Midbrain (tissue), 1 donor: ENCODE measurements at regions not wholly inside any gene's neighbourhood (a gene's known extent, or its start where the extent isn't known, plus 50 kb on each side); places are given as distances from the start of the nearest gene placed in this dataset.

Experiments used
- DNase-seq: peaks from one replicate; lab custom pipeline; 2025; lab: John Stamatoyannopoulos, UW

DNA sequence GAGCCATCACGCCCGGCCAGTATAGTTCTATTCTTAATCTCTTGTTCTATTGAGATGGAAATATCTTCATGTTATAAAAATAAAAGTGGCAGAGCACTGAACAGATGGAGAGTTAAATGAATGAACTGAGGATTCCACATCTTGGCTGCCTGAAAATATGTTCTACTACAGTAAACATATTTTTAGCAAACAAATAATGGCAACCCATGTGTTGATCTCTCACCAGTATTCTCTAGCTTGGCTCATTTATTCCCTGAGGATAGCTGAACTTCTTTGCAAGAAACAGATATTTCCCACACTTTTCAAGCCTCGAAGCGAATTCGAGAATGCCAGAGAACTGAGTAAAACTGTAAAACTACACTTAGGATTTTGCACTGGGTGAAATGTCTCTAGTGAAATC is 58.9 kb downstream of the DIRAS3 start:
- DNase-seq, result no peak

DNA sequence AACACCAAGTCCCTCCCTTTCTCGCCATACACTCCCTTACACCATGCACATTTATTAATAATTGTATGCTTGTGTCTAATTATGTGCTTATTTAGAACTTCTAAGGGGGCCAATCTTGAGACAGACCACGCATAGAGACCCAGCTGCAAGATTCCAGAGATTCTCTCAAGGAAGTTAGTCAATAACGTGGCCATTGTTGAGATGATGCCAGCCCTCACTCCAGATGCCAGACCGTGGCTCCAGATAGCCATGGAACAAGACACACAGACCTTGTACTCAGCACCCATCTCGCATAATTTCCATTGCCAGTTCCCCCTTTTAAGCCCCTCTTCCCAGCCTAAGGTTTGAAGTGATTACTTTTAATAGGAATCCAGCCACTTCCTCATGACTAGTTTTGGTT is 62.4 kb downstream of the DIRAS3 start:
- DNase-seq, result no peak

DNA sequence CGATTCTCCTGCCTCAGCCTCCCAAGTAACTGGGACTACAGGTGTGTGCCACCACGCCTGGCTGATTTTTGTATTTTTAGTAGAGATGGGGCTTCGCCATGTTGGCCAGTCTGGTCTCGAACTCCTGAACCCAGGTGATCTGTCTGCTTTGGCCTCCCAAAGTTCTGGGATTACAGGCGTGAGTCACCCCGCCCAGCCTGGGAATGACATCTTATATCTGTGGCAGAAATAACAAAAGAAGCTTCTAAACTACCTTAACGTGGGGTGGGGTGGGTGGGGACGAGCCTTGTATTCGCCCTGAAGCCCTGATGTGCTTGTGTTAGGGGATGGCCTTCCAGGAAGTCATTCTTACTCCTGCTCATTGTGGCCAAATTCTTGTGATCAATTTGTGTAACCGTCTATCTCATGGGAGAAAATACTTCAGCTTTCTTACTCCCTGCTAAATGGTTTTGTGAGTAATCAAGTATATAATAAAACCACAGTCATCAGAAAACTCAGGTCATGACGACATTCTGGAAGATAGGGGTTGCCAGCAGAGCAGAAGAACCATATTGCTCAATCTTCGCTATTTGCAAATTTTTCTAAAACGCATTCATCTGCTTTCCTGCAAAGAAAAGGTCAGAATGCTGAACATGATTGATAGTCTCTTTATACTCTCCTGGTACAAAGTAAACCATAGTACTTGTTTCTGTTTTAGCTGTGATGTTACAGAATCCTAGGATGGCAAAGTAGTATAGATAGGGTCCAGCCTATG is 63.2 kb downstream of the DIRAS3 start:
- no peak for DNase-seq

DNA sequence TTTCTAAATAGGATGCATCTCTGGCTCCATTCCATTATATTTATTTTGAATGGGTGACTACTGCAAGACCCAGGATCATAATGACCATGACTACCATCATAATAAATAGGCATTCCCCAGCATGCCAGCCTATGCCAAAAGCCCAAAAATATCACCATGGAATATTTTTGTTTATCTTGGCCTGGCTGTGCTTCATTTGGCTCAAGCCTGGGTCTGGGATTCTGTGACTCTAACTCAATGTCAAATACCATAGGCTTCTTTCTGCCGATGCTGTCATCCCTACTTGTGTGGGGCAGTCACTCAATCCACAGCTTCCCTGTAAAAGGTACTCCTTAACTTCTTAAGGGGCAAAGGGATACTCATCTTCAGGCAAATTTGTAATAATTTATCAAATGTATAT is 66.6 kb downstream of the DIRAS3 start:
- DNase-seq, result no peak

DNA sequence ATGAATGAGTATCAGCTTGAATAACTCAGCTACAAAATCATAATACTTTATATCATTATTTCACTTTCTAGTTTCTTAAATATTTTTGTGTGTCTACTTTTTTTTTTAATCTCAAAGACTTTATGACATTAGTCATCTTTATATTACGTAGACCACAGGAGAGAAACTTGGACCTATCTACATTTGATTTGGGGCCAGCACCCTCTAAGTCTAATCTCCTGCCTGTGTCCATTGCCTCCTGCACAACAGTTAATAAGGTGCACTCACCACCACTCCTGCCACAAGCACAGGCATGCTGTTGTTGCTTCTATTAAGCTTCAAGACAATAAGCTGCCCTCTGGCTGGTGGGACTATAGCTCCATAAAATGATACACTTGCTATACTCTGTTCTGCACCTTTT is 70.4 kb downstream of the DIRAS3 start:
- no peak for DNase-seq

DNA sequence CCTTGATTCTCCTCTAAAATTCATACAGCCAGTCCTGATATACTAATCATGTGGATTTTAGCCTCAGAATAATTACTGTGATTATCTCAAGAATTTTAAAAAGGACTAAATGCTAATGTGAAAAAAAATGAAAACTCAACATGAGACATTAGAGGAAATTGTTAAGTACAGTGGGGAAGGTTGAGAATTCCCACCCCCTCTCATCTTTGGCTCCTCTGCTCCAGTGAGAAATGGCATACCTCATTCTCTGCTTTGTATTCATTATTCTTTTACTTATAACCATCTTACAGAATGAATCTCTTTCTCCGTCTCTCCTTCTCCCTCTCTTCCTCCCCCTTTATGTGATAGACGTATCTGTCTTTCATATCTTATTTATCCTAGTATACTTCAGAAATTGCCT is 70.9 kb downstream of the DIRAS3 start:
- no peak for DNase-seq

DNA sequence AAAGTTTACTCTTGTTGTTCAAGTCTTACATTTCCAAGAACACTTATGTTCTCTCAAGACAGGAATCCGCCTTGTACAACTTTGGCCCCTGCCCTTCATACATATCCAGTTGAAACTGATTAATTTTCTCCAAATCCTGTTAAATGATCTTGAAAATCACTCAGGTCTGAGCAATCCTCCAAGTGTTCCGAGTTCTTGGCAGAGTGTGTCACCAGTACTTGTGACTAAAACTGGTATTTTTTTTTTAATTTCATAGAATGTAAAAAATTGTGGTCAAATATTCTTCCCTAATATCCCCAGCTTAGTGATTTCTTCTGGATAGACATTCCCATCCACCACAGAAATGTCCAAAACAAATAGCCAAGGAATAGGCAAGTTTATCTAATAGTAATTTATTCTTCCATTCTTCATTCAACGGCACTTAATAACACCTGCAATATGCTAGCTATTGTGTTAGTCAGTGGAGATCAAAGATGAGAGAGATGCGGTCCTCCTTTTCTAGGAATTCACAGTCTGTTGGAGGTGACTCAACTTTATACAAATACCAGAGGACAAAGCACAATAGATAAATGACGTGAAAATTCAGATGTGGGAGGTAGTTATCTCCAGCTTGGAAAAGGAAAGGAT is 71.4 kb downstream of the DIRAS3 start:
- no peak for DNase-seq

DNA sequence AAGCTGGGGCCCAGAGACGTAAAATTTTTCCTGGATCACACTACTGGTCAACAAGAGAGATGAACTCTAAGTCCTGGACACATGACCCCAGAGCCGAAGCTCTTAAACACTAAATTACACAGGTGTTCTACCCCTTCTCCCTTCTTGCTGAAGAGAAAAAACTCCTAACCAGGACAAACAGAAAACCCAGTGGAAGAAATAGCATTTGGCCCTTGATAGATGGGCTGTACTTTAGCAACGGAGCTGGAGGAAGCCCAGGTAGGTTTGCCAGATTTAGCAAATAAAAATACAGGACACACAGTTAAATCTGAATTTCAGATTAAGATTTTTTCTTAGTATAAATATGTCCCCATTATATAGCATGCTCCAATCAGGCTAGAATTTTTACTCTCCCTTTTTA is 72.7 kb downstream of the DIRAS3 start:
- DNase-seq, result no peak

DNA sequence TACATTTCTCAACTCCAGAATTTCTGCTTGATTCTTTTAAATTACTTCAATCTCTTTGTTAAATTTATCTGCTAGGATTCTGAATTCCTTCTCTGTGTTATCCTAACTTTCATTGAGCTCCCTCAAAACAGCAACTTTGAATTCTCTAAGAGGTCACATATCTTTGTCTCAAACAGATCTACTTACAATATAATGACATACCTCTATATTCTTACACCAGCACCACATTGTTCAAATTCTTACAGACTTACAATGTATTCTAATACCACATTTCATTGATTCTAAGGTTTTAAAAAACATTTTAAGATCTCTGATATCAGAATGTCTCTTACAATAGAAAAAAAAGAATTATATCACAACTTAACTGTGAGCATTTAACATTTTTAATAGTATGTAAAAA is 77.4 kb downstream of the DIRAS3 start:
- DNase-seq, result no peak

DNA sequence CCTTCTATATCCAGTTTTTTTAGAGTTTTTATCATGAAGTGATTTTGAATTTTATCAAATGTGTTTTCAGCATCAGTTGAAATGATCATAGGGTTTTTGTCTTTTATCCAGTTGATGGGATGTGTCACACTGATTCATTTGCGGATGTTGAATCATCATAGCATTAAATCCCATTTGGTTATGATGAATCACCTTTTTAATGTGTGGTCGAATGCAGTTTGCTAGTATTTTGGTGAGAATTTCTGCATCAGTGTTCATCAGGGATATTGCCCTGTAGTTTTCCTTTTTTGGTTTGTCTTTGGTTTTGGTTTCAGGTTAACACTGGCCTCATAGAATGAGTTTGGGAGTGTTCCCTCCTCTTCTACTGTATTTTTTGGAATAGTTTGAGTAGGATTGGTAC is 80.3 kb downstream of the DIRAS3 start:
- DNase-seq, result no peak

DNA sequence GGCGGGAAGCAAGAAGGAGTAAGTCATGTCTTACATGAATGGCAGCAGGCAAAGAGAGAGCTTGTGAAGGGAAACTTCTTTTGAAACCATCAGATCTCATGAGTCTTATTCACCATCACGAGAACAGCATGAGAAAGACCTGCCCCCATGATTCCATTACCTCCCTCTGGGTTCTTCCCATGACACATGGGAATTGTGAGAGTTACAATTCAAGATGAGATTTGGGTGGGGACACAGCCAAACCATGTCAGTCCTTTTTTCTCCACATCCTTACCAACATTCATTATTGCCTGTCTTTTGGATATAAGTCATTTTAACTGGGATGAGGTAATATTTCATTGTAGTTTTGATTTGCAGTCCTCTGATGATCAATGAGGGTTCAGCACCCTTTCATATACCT is 81.0 kb downstream of the DIRAS3 start:
- no peak for DNase-seq

DNA sequence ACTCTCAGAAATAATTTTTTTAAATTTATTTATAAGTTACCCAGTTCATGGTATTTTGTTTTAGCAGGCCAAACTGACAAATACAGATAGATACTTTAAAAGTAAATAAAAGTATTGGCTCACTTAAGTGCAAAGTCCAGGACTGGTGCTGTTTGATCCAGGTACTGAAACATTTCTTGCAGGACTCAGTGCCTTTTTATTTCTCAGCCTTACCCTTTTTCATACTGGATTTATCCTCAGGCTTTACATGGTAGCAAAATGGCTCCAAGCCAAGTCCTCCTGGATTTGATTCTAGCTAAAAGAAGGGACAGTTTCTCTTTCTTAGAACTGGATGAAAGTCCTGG is 83.8 kb downstream of the DIRAS3 start:
- no peak for DNase-seq

DNA sequence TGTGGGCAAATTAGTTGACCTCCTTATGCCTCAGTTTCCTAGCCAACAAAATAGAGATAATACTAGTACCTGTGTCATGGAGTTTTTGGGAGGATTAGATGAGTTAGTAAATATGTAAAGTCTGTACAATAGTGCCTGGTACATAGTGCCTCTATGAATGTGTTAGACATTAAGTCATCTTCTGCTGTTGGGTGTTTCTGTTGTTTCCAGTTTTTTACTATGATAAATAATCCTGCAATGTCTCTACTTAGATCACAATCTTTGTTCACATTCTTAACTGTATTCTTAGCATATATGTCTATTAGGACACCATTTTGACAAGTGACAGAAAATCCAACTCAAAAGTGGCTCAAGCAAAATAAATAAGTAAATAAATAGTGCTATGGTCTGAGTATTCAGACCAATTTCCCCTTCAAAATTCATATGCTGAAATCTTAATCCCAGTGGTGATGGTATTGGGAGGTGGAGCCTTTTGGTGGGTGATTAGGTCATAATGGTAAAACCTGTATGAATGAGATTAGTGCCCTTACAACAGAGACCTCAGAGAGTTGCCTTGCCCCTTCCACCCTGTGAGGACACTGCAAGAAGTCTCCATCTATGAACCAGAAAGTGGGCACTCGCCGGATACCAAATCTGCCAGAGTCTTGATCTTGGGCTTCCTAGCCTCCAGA is 84.3 kb downstream of the DIRAS3 start:
- no peak for DNase-seq

DNA sequence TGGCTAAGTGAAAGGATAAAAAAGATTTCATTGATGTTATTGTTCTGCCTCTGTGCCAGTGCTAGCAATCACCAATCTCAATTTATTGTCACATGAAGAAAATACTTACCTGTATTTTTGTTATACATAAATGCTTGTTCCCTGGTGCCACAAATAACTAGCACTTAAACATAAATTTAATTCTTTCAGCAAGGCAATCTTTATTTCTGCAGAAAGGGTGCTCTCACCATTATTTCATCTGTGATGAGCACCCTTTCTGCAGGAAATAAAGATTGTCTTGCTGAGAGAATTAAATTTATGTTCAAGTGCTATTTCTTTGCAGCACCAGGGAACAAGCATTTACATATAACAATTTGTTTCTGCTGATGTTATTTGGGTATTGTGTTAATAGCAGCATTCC is 87.2 kb downstream of the DIRAS3 start:
- DNase-seq, result no peak

DNA sequence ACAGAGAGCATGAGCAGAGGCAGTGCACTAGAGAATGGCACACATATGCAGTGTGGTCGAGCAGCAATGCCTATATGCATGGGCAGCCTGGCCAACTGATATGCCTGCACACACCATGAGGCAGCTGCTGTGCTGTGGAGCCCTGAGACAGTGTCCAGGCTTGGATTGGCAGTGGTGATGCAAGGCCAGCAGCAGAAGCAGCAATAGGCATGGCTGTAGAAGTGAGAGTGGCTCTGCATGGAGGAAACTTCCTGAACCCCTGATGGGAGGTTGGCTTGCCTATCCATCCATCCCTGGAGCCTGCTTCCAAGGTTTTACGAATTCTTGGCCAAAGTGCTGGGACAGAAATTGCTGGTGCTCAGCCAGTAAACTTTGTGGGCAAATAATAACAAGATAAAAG is 89.7 kb downstream of the DIRAS3 start:
- DNase-seq, result no peak

DNA sequence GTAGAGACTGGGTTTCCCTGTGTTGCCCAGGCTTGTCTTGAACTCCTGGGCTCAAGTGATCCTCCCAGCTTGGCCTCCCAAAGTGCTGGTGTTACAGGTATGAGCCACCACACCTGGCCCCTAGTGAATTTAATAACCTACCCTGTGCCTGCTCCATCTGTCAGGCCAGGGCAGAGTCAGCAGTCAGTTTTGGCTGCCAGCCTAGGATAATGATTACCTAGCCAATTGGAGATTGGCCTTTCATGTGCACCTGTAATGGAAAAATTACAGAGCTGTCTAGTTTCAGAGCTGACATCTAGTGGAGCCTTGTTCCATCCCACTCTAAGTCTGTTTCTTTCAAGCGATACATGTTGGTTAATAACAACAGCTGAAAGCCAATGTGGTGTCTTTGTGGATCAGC is 92.0 kb downstream of the DIRAS3 start:
- no peak for DNase-seq

DNA sequence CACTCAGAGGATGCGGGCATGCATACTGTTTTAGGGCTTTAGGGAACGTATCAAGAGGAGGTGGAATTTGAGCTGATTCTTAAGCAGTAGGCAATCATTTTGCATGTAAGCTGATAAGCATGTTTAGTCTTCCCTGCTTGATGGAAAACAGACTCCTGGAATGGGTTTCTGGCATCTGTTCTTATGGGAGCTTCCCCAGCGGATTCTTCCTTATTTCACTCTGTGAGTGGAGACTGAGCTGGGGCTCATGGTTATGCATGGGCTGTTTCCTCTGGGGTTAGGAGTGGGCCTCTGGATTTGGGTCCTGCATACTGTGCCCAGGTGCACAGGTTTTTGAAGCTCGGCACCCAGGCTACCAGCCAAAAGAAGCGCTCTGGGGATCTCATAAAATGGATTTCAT is 93.4 kb downstream of the DIRAS3 start:
- no peak for DNase-seq

DNA sequence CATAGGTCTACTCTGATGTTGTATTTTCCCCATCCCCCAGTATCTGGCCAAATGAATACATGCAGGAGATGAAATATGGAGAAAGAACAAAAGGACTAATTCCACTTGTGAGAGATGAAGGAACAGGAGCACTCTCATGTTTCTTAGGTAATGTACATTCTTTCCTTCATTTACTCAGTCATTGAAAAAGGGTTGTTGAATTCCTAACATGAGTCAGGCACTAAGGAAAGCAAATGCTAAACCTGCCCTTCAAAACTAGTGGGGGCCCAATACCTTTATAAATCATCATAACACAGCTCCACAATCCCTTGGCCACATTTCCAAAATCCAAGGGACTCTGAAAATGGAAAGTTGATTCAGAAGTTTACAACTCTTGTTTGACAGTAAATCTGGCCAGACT is 94.3 kb downstream of the DIRAS3 start:
- DNase-seq, result no peak

DNA sequence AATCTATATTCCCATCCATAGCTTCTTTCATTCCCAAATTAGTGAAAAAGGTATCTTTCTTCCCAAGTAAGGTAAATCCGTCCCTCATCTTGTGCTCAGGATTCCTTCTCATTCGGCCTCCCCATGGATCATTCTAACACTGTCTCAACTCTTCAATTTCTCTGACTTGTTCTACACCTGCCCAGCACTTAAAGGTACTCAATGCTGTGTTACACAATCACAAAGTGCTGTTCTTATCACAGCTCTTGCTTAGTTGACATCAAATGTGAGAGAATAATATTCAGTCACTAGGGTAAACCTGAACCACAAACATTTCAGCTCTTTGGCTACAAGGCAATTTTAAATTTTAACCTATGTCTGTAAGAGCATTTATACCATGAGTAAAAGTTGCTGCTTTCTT is 94.8 kb downstream of the DIRAS3 start:
- DNase-seq, result no peak

DNA sequence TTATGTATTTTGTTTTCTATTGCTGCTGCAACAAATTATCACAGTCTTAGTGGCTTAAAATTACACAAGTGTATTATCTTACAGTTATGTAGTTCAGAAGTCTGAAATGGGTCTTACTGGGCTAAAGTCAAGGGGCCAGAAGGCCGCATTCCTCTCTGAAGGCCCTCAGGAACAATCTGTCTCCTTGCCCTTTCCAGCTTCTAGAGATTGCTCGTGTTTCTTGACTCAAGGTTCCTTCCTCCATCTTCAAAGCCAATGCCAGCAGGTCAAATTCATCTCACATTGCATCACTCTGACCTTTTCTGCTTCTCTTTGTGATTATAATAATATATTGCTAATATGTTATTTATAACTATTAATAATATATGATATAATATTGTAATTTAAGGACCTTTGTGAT is 97.1 kb downstream of the DIRAS3 start:
- DNase-seq, result no peak

DNA sequence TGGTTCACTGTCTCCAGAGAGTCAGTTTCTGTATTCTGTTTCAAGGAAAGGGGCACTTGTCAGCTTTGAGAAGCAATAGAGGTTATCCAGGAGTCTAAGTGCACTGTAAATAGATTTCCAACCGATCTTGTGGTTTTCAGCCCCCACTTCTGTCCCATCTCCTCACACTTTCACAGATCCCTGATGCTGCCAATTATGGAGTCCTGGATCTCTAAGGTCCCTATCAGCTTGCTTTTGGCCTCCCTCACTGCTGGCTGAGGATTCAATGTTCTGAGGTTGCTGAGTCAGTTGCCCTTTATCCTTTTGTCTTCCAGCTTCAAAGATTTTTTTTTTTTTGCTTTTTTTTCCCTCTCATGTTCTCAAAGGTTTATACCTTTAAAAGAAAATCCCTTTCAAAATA is 98.4 kb downstream of the DIRAS3 start:
- DNase-seq, result no peak

DNA sequence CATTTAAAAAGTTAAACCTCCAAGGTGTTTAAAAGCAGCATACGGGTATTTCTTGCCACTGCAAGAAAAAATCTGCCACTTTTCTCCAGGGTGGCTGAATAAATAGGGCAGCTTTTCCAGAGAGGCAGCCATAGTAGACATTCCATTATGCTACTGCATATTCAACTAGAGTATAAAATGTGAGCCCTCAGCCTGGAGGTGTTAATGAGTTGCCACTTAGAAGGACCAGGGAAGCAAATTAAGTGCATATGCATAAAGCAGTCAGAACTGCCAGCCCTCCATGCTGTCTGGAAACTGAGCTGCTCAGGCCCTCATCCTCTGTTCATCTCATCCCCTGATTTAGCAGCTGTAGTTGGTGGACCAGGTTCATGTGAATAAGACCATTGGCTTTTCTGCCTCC is 99.4 kb downstream of the DIRAS3 start:
- no peak for DNase-seq

DNA sequence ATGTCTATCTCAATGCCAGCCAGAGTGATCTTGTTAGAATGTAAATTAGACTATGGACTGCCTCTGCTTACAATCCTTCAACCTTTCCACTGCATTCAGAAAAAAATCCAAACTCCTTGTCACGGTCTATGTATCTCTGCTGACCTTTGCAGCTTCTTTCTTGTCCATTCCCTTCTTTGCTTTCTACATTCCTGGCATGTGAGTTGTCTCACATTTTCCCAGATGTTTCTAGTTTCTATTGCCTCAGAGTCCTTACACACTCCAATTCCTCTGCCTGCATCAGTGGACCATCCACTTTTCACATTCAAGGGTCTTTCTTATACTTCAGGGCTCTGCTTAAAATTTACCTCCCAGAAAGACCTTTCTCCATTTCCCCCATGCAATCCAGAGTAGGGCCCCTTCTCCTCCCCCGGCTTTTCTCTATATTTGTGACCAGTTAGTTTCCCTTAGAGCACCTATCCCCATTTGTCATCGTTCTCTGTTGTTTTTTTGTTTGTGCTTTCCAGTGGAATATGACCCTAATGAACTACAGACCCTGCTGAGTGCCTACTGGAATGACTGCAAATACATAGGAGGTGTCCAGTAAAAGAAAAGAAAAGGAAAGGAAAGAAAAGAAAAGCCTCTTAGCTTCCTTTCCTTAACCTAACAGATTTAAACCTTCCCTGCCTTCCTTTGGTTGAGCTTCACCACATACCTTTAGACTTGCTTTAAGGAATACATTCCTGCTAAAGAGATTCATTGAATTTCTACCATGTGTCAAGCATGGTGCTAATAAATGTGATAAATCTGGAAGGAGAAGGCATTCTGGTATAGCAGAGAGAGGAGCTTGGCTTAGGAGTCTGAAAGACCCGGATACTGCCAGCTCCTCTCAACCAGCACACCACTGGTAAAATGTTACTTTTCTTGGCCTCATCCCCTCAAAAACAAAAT is 102.0 kb downstream of the DIRAS3 start:
- no peak for DNase-seq
